Transverse colon (tissue), 4 donors: ENCODE measurements at regions not wholly inside any gene's neighbourhood (a gene's known extent, or its start where the extent isn't known, plus 50 kb on each side); places are given as distances from the start of the nearest gene placed in this dataset.

ENCODE experiments used
- EP300 ChIP-seq: sonication (generic); formaldehyde crosslinking; IDR thresholded peaks from one replicate; pipeline ENCODE4 v1.6.1; 2017; ENCODE audit warnings: antibody characterized with exemption, low read depth
- POLR2A ChIP-seq: fragments of 450-650 bp; IDR thresholded peaks from one replicate; pipeline ENCODE4 v1.6.1; 2016; ENCODE audit warnings: antibody characterized with exemption, mild to moderate bottlenecking, moderate library complexity
- POLR2AphosphoS5 ChIP-seq, 3 donors: sonication (generic); formaldehyde crosslinking; IDR thresholded peaks; one replicate each; pipeline ENCODE4 v1.6.1; 2016; ENCODE audit warnings: antibody characterized with exemption in 3 of 3
- TF ChIP-seq, protein P1 (sequence below), 5 experiments: fragments of 200-600 bp in 3 of 5; fragments of 450-650 bp in 2 of 5; sonication (generic) in 3 of 5; IDR thresholded peaks; 1 replicate in 2 of 5; 2 replicates in 3 of 5; pipeline ENCODE4 v1.5.1; 2016 to 2017; ENCODE audit warnings: antibody characterized with exemption in 5 of 5, inconsistent platforms in 3 of 5, mild to moderate bottlenecking in 2 of 5, moderate library complexity in 1 of 5

DNA sequence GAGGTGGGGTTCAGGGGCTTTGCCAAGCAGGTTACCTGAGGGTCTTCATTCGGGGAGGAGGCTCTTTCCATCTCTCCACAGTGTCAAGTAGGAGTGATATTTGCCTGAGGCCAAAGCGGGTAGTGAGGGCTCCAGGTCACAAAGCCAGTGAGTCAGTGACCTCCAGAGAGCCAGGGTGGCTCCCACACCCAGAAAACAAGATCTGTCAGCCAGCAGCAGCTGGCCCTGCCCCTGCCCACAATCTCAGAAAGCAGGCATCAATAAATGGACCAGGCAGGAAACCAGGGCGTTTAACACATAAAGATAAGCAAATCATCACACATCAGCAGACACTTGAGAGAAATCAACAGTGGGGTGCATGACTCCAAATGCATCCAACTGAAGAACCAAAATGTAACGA, 250.8 kb downstream of the CDH26 start:
- TF ChIP-seq, protein P1, sequence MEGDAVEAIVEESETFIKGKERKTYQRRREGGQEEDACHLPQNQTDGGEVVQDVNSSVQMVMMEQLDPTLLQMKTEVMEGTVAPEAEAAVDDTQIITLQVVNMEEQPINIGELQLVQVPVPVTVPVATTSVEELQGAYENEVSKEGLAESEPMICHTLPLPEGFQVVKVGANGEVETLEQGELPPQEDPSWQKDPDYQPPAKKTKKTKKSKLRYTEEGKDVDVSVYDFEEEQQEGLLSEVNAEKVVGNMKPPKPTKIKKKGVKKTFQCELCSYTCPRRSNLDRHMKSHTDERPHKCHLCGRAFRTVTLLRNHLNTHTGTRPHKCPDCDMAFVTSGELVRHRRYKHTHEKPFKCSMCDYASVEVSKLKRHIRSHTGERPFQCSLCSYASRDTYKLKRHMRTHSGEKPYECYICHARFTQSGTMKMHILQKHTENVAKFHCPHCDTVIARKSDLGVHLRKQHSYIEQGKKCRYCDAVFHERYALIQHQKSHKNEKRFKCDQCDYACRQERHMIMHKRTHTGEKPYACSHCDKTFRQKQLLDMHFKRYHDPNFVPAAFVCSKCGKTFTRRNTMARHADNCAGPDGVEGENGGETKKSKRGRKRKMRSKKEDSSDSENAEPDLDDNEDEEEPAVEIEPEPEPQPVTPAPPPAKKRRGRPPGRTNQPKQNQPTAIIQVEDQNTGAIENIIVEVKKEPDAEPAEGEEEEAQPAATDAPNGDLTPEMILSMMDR (IDR thresholded peaks at IDR 0.05): no peak
- TF ChIP-seq POLR2A (no peak), POLR2AphosphoS5 (IDR thresholded peaks at IDR 0.05) (no peak), EP300 (no peak)
